ENCODE measurements at regions not wholly inside any gene's neighbourhood (a gene's known extent, or its start where the extent isn't known, plus 50 kb on each side); places are given as distances from the start of the nearest gene placed in this dataset.

GRCh38 chr5:87008751-87009560, 258.7 kb upstream of the RASA1 start:
- H3K4me3 ChIP-seq (ENCODE audit: low read depth, low read length): no peak overlapping the region
- ChIA-PET POLR2A (no interaction called here), CTCF (interaction anchor here (1.0 kb wide), 2 partner anchors 129 to 131 kb away, joined by 3 to 5 read pairs; no protein-coding TSS in a partner anchor)
- no peak for DNase-seq (ENCODE audit: low read depth, low spot score)
- TF ChIP-seq CTCF (IDR thresholded peaks at IDR 0.05; ENCODE audit: insufficient read depth, low read length, missing control alignments): no peak

- ChIA-PET POLR2A (no interaction called here), CTCF (interaction anchor here (1.0 to 6.6 kb wide), 11 partner anchors 9 to 133 kb away, joined by 3 to 65 read pairs (median 7); no protein-coding TSS in a partner anchor)
- no peak for TF ChIP-seq CTCF (IDR thresholded peaks at IDR 0.05; ENCODE audit: insufficient read depth, low read length, missing control alignments)
- H3K4me3 ChIP-seq (ENCODE audit: low read depth, low read length): no peak overlapping the region
- DNase-seq (ENCODE audit: low read depth, low spot score): no peak
Observed at GRCh38 chr5:87010736-87011135, 256.9 kb upstream of the RASA1 start.

DNA sequence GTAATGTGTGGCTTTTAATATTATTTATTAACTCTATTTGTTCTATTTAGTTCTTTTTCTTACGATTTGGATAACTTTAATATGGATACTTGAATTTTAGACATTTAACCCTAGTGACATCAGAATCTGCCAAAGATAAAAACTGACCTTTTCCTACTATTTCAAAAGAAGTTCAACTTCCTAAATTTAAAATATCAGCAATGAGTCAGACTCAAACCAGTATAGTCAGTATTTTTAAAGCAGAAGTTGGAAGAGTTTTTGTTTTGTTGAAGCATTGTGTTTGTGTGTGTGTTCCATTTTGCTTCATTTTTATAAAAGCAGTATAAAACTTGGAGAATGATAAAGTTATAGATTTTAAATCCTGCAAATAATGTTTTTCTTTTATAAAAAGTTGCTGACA, 251.8 kb upstream of the RASA1 start:
- no peak for DNase-seq (ENCODE audit: low read depth, low spot score)
- ChIA-PET CTCF (interaction anchor here (1.0 to 6.6 kb wide), 3 partner anchors 135 to 385 kb away, joined by 3 to 65 read pairs (median 3); no protein-coding TSS in a partner anchor), POLR2A (no interaction called here)
- no peak overlapping the region for H3K4me3 ChIP-seq (ENCODE audit: low read depth, low read length)
- no peak for TF ChIP-seq CTCF (IDR thresholded peaks at IDR 0.05; ENCODE audit: insufficient read depth, low read length, missing control alignments)

- no peak overlapping the region for H3K4me3 ChIP-seq (ENCODE audit: low read depth, low read length)
- no peak for TF ChIP-seq CTCF (IDR thresholded peaks at IDR 0.05; ENCODE audit: insufficient read depth, low read length, missing control alignments)
- no peak for DNase-seq (ENCODE audit: low read depth, low spot score)
- ChIA-PET POLR2A (interaction anchor here (0.7 kb wide), 1 partner anchor 15 kb away, joined by 3 read pairs; no protein-coding TSS in a partner anchor), CTCF (interaction anchor here (1.3 to 2.0 kb wide), 3 partner anchors 9 to 380 kb away, joined by 4 to 7 read pairs (median 6); no protein-coding TSS in a partner anchor)
Observed at GRCh38 chr5:87020099-87020934, 247.4 kb upstream of the RASA1 start.

DNA sequence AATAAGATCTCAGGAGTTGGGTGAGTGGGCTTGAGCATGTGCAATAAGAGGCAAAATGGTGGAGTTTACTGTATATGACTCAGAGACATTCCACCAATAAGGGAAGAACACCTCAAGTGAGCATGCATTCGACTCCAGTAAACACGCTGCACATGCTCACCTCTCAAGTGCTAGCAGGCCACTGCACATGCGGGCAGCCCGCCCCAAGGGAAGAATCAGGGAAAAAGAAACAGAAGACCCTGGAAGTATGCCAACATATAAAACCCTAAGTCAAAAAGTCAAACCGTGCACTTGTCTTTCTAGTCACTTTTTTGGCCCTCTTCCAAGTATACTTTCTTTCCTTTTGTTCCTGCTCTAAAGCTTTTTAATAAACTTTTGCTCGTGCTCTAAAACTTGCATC, 245.3 kb upstream of the RASA1 start:
- CTCF ChIA-PET: interaction anchor here (1.1 kb wide), 1 partner anchor 9 kb away, joined by 4 read pairs; no protein-coding TSS in a partner anchor
- POLR2A ChIA-PET: no interaction called here
- TF ChIP-seq CTCF (IDR thresholded peaks at IDR 0.05; ENCODE audit: insufficient read depth, low read length, missing control alignments): no peak
- DNase-seq (ENCODE audit: low read depth, low spot score): no peak
- H3K4me3 ChIP-seq (ENCODE audit: low read depth, low read length): no peak overlapping the region

DNA sequence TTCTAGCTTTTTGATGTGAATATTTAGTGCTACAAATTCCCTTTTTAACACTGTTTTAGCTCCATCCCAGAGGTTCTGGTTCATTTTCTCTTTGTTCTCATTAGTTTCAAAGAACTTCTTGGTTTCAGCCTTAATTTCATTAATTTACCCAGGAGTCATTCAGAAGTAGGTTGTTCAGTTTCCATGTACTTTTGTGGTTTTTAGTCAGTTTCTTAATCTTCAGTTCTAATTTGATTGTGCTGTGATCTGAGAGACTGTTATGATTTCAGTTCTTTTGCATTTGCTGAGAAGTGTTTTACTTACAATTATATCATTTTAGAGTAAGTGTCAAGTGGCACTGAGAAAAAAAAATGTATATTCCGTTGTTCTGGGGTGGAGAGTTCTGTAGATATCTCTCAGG, 240.1 kb upstream of the RASA1 start:
- CTCF ChIA-PET: interaction anchor here (2.5 kb wide), 1 partner anchor 15 kb away, joined by 8 read pairs; no protein-coding TSS in a partner anchor
- TF ChIP-seq CTCF (IDR thresholded peaks at IDR 0.05; ENCODE audit: insufficient read depth, low read length, missing control alignments): no peak
- POLR2A ChIA-PET: no interaction called here
- no peak overlapping the region for H3K4me3 ChIP-seq (ENCODE audit: low read depth, low read length)
- no peak for DNase-seq (ENCODE audit: low read depth, low spot score)
